DND-41 (cell line): ENCODE measurements at regions not wholly inside any gene's neighbourhood (a gene's known extent, or its start where the extent isn't known, plus 50 kb on each side); places are given as distances from the start of the nearest gene placed in this dataset.

Experiments used
- CTCF ChIP-seq: IDR thresholded peaks from 2 replicates; pipeline ENCODE4 v1.5.1; 2012; ENCODE audit warnings: borderline replicate concordance, low read length, moderate library complexity, mild to moderate bottlenecking; ENCODE audit not compliant: poor library complexity, severe bottlenecking; ENCODE audit errors: extremely low read depth
- EZH2 ChIP-seq: IDR thresholded peaks from 3 replicates; pipeline ENCODE4 v1.6.1; 2012; ENCODE audit warnings: borderline replicate concordance, low read depth, mild to moderate bottlenecking, moderate library complexity, low read length, inconsistent platforms; ENCODE audit not compliant: severe bottlenecking

- TF ChIP-seq EZH2 = no peak
- TF ChIP-seq CTCF = no peak
Observed at GRCh38 chr16:58842746-58843145, 108.6 kb upstream of the GOT2 start.
